Neuronal stem cell (in vitro differentiated cells): ENCODE measurements at regions not wholly inside any gene's neighbourhood (a gene's known extent, or its start where the extent isn't known, plus 50 kb on each side); places are given as distances from the start of the nearest gene placed in this dataset.

ENCODE experiments used
- DNase-seq: peaks from one replicate; pipeline ENCODE4 v3.0.0-alpha.2; 2013; ENCODE audit warnings: low spot score
- H2AFZ ChIP-seq: one replicate; pipeline ENCODE4 v1.6.1; 2013; ENCODE audit warnings: mild to moderate bottlenecking, low read length, inconsistent platforms
- H2AK5ac ChIP-seq: 2 replicates; pipeline ENCODE4 v1.6.1; 2013; ENCODE audit warnings: low read depth, mild to moderate bottlenecking, inconsistent platforms, low read length, moderate library complexity, mixed read lengths
- H2BK120ac ChIP-seq: 2 replicates; pipeline ENCODE4 v1.6.1; 2013; ENCODE audit warnings: low read depth, mild to moderate bottlenecking, inconsistent platforms, low read length, moderate library complexity, mixed read lengths
- H2BK12ac ChIP-seq: one replicate; pipeline ENCODE4 v1.6.1; 2013; ENCODE audit warnings: low read length, inconsistent platforms
- H2BK15ac ChIP-seq: 2 replicates; pipeline ENCODE4 v1.6.1; 2013; ENCODE audit warnings: mild to moderate bottlenecking, low read length, inconsistent platforms, mixed read lengths
- H2BK5ac ChIP-seq: one replicate; pipeline ENCODE4 v1.6.1; 2013; ENCODE audit warnings: inconsistent platforms, mild to moderate bottlenecking, low read length, moderate library complexity
- H3K14ac ChIP-seq: one replicate; pipeline ENCODE4 v1.6.1; 2013; ENCODE audit warnings: low read length, inconsistent platforms
- H3K18ac ChIP-seq: 2 replicates; pipeline ENCODE4 v1.6.1; 2013; ENCODE audit warnings: low read length, inconsistent platforms
- H3K23ac ChIP-seq: 2 replicates; pipeline ENCODE4 v1.6.1; 2013; ENCODE audit warnings: low read depth, mild to moderate bottlenecking, mixed read lengths, low read length, inconsistent platforms; ENCODE audit not compliant: poor library complexity
- H3K27ac ChIP-seq: replicated peaks from 3 replicates; pipeline ENCODE4 v1.5.1; 2013; ENCODE audit warnings: low read length, inconsistent platforms
- H3K27me3 ChIP-seq, 3 experiments: 2 replicates each; pipeline ENCODE4 v1.6.1; 2013; ENCODE audit warnings: low read length in 3 of 3, mild to moderate bottlenecking in 2 of 3, inconsistent platforms in 1 of 3, low read depth in 1 of 3, mixed read lengths in 1 of 3, moderate library complexity in 1 of 3; ENCODE audit not compliant: control insufficient read depth in 3 of 3, insufficient read depth in 3 of 3
- H3K36me3 ChIP-seq, 2 donors: replicated peaks in 1 of 2; 2 replicates each; pipeline ENCODE4 v1.6.1; 2013; ENCODE audit warnings: low read length in 2 of 2; ENCODE audit not compliant: control insufficient read depth in 2 of 2, insufficient read depth in 2 of 2
- H3K4ac ChIP-seq: 2 replicates; pipeline ENCODE4 v1.6.1; 2013; ENCODE audit warnings: inconsistent platforms, mild to moderate bottlenecking, low read length, moderate library complexity
- H3K4me1 ChIP-seq, 2 donors: 1 replicate in 1 of 2; 2 replicates in 1 of 2; pipeline ENCODE4 v1.6.1; 2013; ENCODE audit warnings: low read length in 2 of 2, low read depth in 1 of 2; ENCODE audit not compliant: control insufficient read depth in 2 of 2, insufficient read depth in 1 of 2
- H3K4me2 ChIP-seq: one replicate; pipeline ENCODE4 v1.6.1; 2013; ENCODE audit warnings: mild to moderate bottlenecking, low read length, inconsistent platforms; ENCODE audit not compliant: insufficient read depth, poor library complexity, severe bottlenecking
- H3K4me3 ChIP-seq, 2 donors: 2 replicates each; pipeline ENCODE4 v1.5.1; 2013; ENCODE audit warnings: low read length in 2 of 2, mild to moderate bottlenecking in 2 of 2, inconsistent platforms in 1 of 2, moderate library complexity in 1 of 2
- H3K79me1 ChIP-seq: one replicate; pipeline ENCODE4 v1.6.1; 2013; ENCODE audit warnings: low read depth, mild to moderate bottlenecking, inconsistent platforms, low read length, moderate library complexity
- H3K9ac ChIP-seq: one replicate; pipeline ENCODE4 v1.6.1; 2013; ENCODE audit warnings: mild to moderate bottlenecking, low read depth, low read length, inconsistent platforms; ENCODE audit not compliant: poor library complexity
- H3K9me3 ChIP-seq, 2 donors: replicated peaks in 1 of 2; 2 replicates each; pipeline versions ENCODE3 to v1.6.1; 2013; ENCODE audit warnings: low read length in 2 of 2, mild to moderate bottlenecking in 2 of 2, inconsistent platforms in 1 of 2, low read depth in 1 of 2, mixed read lengths in 1 of 2, moderate library complexity in 1 of 2; ENCODE audit not compliant: control insufficient read depth in 2 of 2, insufficient read depth in 1 of 2
- H4K8ac ChIP-seq: one replicate; pipeline ENCODE4 v1.6.1; 2013; ENCODE audit warnings: low read depth, mild to moderate bottlenecking, inconsistent platforms, low read length, moderate library complexity
- H4K91ac ChIP-seq: one replicate; pipeline ENCODE4 v1.6.1; 2013; ENCODE audit warnings: low read length, low read depth, mild to moderate bottlenecking, inconsistent platforms; ENCODE audit not compliant: poor library complexity
- WGBS, 2 donors: extraction: QIAGEN DNeasy Blood & Tissue Kit; methylation state at CpG; one replicate each; pipeline ENCODE4 v1.1.7; 2013; ENCODE audit warnings: missing lambda C conversion rate in 2 of 2, mixed read lengths in 1 of 2; ENCODE audit not compliant: insufficient read length in 2 of 2, insufficient replicate concordance in 1 of 2; ENCODE audit errors: extremely low coverage in 2 of 2; 5-methylcytosine and 5-hydroxymethylcytosine counted together

DNA sequence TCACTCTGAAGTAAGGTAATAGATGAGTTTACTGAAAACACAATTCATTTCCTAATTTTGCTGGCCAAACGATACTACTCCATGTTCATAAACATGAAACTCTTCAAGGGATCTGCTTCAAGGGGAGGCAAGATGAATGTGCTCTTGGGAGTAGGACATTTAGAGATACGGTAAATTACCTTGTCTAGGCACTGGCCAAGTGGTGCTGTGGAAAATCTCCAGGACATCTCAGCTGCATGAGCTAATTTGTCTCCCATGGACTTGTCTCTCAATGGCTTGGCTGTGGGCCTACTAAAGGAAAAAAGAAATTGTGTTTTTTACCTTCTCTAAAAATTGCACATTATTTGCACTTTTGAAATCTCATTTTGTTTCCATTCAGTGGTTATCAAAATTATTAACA is 780.6 kb downstream of the LTN1 start:
- no peaks in the 10 kb centered on the region for H3K36me3 ChIP-seq
- H3K79me1 ChIP-seq: no peaks in the 10 kb centered on the region
- H2BK15ac ChIP-seq: no peak overlapping the region
- H2BK5ac ChIP-seq: no peak overlapping the region
- no peak overlapping the region for H3K9ac ChIP-seq
- no peak overlapping the region for H3K23ac ChIP-seq
- H3K4me2 ChIP-seq: no peak overlapping the region
- H3K27ac ChIP-seq: no peak overlapping the region
- no peaks in the 10 kb centered on the region for H3K4me1 ChIP-seq
- no peak overlapping the region for H2AK5ac ChIP-seq
- no peak overlapping the region for H4K91ac ChIP-seq
- no peaks in the 10 kb centered on the region for H3K9me3 ChIP-seq
- no peak overlapping the region for H3K4ac ChIP-seq
- no peak overlapping the region for H4K8ac ChIP-seq
- no peak overlapping the region for H2BK12ac ChIP-seq
- no peaks in the 10 kb centered on the region for H3K27me3 ChIP-seq
- H3K18ac ChIP-seq: no peak overlapping the region
- no peak overlapping the region for H2BK120ac ChIP-seq
- H3K4me3 ChIP-seq: no peak overlapping the region
- no peak overlapping the region for H2AFZ ChIP-seq
- H3K14ac ChIP-seq: no peak overlapping the region
- no peak for DNase-seq
- no CpG with 5 or more reads among the region's 2 CpGs for WGBS, 2 donors

DNA sequence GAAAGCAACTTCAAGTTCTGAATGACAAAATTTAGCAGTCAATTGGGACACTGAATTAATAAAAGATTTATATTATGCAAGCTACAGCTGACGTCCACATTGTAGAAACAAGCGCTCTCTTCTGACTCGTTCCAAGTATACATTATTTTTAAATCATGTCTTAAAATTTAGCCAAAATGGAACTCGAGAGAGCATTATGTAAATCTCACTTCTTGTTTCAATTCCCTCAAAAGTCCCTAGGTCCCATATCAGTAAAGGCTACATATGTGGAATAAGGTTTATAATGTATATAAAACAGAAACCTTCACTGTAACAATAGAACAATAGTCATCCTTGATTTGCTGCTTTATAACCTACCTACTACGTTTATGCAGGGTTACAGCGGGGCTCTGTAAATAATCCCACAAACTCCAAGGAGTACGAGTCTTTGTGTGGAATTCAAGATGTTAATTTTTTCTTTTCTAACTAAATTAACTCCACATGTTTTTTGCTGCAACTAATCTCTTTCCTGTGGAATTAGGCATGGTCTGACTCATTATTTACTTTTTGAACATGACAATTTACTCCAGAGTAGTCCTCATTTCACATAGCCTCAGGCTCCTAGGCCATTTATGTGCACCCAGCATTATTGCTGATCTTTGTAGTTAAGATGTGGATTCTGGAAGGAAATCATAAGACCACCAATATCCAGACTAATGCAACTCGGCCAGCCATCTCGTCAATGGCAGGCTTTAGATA is 785.1 kb downstream of the LTN1 start:
- no peak overlapping the region for H4K8ac ChIP-seq
- no peaks in the 10 kb centered on the region for H3K36me3 ChIP-seq
- no peak overlapping the region for H2AFZ ChIP-seq
- H3K79me1 ChIP-seq: no peaks in the 10 kb centered on the region
- no CpG with 5 or more reads among the region's 9 CpGs for WGBS, 2 donors
- no peak overlapping the region for H3K4ac ChIP-seq
- H2BK12ac ChIP-seq: no peak overlapping the region
- H2BK120ac ChIP-seq: no peak overlapping the region
- H3K4me3 ChIP-seq: no peak overlapping the region
- no peak overlapping the region for H3K9ac ChIP-seq
- no peak overlapping the region for H3K4me2 ChIP-seq
- H3K27ac ChIP-seq: no peak overlapping the region
- no peak overlapping the region for H4K91ac ChIP-seq
- DNase-seq: no peak
- H2AK5ac ChIP-seq: no peak overlapping the region
- H2BK5ac ChIP-seq: no peak overlapping the region
- H2BK15ac ChIP-seq: no peak overlapping the region
- no peak overlapping the region for H3K23ac ChIP-seq
- no peak overlapping the region for H3K14ac ChIP-seq
- no peaks in the 10 kb centered on the region for H3K27me3 ChIP-seq
- H3K4me1 ChIP-seq: no peaks in the 10 kb centered on the region
- H3K18ac ChIP-seq: no peak overlapping the region
- no peaks in the 10 kb centered on the region for H3K9me3 ChIP-seq

DNA sequence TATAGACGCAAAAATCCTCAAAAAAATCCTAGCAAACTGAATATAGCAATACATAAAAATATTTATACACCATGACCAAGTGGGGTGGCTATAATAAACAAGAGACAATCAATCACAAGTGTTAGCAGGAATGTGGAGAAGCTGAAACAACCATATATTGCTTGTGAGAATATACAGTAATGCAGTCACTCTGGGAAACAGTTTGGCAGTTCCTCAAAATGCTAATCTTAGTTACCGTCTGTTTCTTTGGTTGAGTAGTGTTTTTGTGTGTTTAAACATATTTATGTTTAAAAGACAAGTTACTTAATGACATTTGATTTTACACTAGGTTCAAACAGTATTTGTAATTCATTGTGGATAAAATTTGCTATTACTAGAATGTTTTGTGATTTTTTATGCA is 792.0 kb downstream of the LTN1 start:
- Histone ChIP-seq H3K4me3 (no peak overlapping the region), H3K14ac (no peak overlapping the region), H2BK120ac (no peak overlapping the region), H3K4me1 (no peaks in the 10 kb centered on the region), H4K91ac (no peak overlapping the region), H3K23ac (no peak overlapping the region), H2AFZ (no peak overlapping the region), H3K4me2 (no peak overlapping the region), H3K27me3 (no peaks in the 10 kb centered on the region), H3K18ac (no peak overlapping the region), H3K79me1 (no peaks in the 10 kb centered on the region), H2BK15ac (no peak overlapping the region), H3K36me3 (no peaks in the 10 kb centered on the region), H2BK5ac (no peak overlapping the region), H3K9me3 (no peaks in the 10 kb centered on the region), H3K4ac (no peak overlapping the region), H3K27ac (no peak overlapping the region), H3K9ac (no peak overlapping the region), H4K8ac (no peak overlapping the region), H2AK5ac (no peak overlapping the region), H2BK12ac (no peak overlapping the region)
- no peak for DNase-seq
- no CpG with 5 or more reads among the region's 2 CpGs for WGBS, 2 donors

DNA sequence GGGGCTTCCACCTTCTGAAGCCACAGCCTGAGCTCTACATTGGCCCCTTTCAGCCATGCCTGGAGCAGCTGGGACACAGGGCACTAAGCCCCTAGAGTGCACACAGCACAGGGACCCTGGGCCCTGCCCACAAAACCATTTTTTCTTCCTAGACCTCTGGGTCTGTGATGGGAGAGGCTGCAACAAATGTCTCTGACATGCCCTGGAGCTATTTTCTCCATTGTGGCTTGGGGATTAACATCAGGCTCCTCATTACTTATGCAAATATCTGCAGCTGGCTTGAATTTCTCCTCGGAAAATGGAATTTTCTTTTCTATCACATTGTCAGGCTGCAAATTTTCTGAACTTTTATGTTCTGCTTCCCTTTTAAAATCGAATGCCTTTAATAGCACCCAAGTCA is 795.7 kb downstream of the LTN1 start:
- H3K18ac ChIP-seq: no peak overlapping the region
- DNase-seq: no peak
- no peak overlapping the region for H2BK15ac ChIP-seq
- no peak overlapping the region for H2AFZ ChIP-seq
- no peak overlapping the region for H2AK5ac ChIP-seq
- H3K27ac ChIP-seq: no peak overlapping the region
- no peak overlapping the region for H3K23ac ChIP-seq
- H3K4me3 ChIP-seq: no peak overlapping the region
- no peak overlapping the region for H3K4ac ChIP-seq
- no peak overlapping the region for H2BK12ac ChIP-seq
- peaks cover 0 to 3% of the 10 kb centered on the region in 2 donors for H3K9me3 ChIP-seq
- no peak overlapping the region for H2BK5ac ChIP-seq
- H3K4me1 ChIP-seq: no peaks in the 10 kb centered on the region
- no peak overlapping the region for H3K9ac ChIP-seq
- H3K14ac ChIP-seq: no peak overlapping the region
- no CpG with 5 or more reads among the region's 2 CpGs for WGBS, 2 donors
- no peaks in the 10 kb centered on the region for H3K36me3 ChIP-seq
- H3K79me1 ChIP-seq: no peaks in the 10 kb centered on the region
- H4K8ac ChIP-seq: no peak overlapping the region
- H3K4me2 ChIP-seq: no peak overlapping the region
- H3K27me3 ChIP-seq: no peaks in the 10 kb centered on the region
- no peak overlapping the region for H4K91ac ChIP-seq
- H2BK120ac ChIP-seq: no peak overlapping the region
